ENCODE measurements at regions not wholly inside any gene's neighbourhood (a gene's known extent, or its start where the extent isn't known, plus 50 kb on each side); places are given as distances from the start of the nearest gene placed in this dataset.

- H3K4me3 ChIP-seq, result no peak overlapping the region
- ATAC-seq, result no peak
- TF ChIP-seq POLR2A (IDR thresholded peaks at IDR 0.05) (no peak), CTCF (IDR thresholded peaks at IDR 0.05 in 4 of 5, conservative IDR thresholded peaks at IDR 0.05 in 1 of 5) (no peak)
- no peaks in the 10 kb centered on the region for H3K27me3 ChIP-seq
- in situ Hi-C loops (cut with MboI; ENCODE audit: low sequenced_read_pairs in 4 of 4), result no loop called here
- intact Hi-C loops (cut with DNase I; ENCODE audit: low total_unique reads), result no loop called here
- no peaks in the 10 kb centered on the region for H3K4me1 ChIP-seq
- no peaks in the 10 kb centered on the region for H3K36me3 ChIP-seq
- H3K27ac ChIP-seq, result no peak overlapping the region
- no peaks in the 10 kb centered on the region for H3K9me3 ChIP-seq
- no peak for DNase-seq
Measured at GRCh38 chr11:91846002-91846401, 378.6 kb upstream of the FAT3 start.

GRCh38 chr11:91840640-91841240 lies 383.9 kb upstream of the FAT3 start:
- DNase-seq, result no peak
- TF ChIP-seq POLR2A (IDR thresholded peaks at IDR 0.05) (no peak), CTCF (IDR thresholded peaks at IDR 0.05 in 4 of 5, conservative IDR thresholded peaks at IDR 0.05 in 1 of 5) (no peak)
- no peaks in the 10 kb centered on the region for H3K9me3 ChIP-seq
- no peak overlapping the region for H3K4me3 ChIP-seq
- intact Hi-C loops (cut with DNase I; ENCODE audit: low total_unique reads) (no loop called here), in situ Hi-C loops (cut with MboI; ENCODE audit: low sequenced_read_pairs in 4 of 4) (no loop called here)
- H3K27me3 ChIP-seq, result no peaks in the 10 kb centered on the region
- H3K27ac ChIP-seq, result no peak overlapping the region
- no peaks in the 10 kb centered on the region for H3K4me1 ChIP-seq
- ATAC-seq, result no peak
- H3K36me3 ChIP-seq, result no peaks in the 10 kb centered on the region

- no peak for ATAC-seq
- TF ChIP-seq CTCF (IDR thresholded peaks at IDR 0.05 in 4 of 5, conservative IDR thresholded peaks at IDR 0.05 in 1 of 5), result no peak
- TF ChIP-seq POLR2A (IDR thresholded peaks at IDR 0.05), result no peak
- Histone ChIP-seq H3K9me3 (no peaks in the 10 kb centered on the region), H3K4me3 (no peak overlapping the region), H3K4me1 (no peaks in the 10 kb centered on the region), H3K27me3 (no peaks in the 10 kb centered on the region), H3K36me3 (no peaks in the 10 kb centered on the region), H3K27ac (no peak overlapping the region)
- intact Hi-C loops (cut with DNase I; ENCODE audit: low total_unique reads), result no loop called here
- DNase-seq, result no peak
- in situ Hi-C loops (cut with MboI; ENCODE audit: low sequenced_read_pairs in 4 of 4), result no loop called here
Measured at GRCh38 chr11:91837411-91838330, 386.9 kb upstream of the FAT3 start.

GRCh38 chr11:91835051-91835560 lies 389.5 kb upstream of the FAT3 start:
- ATAC-seq, result no peak
- intact Hi-C loops (cut with DNase I; ENCODE audit: low total_unique reads), result no loop called here
- TF ChIP-seq CTCF (IDR thresholded peaks at IDR 0.05 in 4 of 5, conservative IDR thresholded peaks at IDR 0.05 in 1 of 5), result no peak
- no peak for TF ChIP-seq POLR2A (IDR thresholded peaks at IDR 0.05)

More at GRCh38 chr11:91835051-91835560, 389.5 kb upstream of the FAT3 start:
- Histone ChIP-seq H3K4me3 (no peak overlapping the region), H3K27me3 (no peaks in the 10 kb centered on the region), H3K9me3 (no peaks in the 10 kb centered on the region), H3K36me3 (no peaks in the 10 kb centered on the region), H3K27ac (no peak overlapping the region), H3K4me1 (no peaks in the 10 kb centered on the region)
- in situ Hi-C loops (cut with MboI; ENCODE audit: low sequenced_read_pairs in 4 of 4), result no loop called here
- no peak for DNase-seq
